HG02571 (cell line): ENCODE measurements at regions not wholly inside any gene's neighbourhood (a gene's known extent, or its start where the extent isn't known, plus 50 kb on each side); places are given as distances from the start of the nearest gene placed in this dataset.

Experiments used
- ATAC-seq: cut with Tn5 transposase; IDR thresholded peaks from one replicate; pipeline ENCODE4 v1.9.1; 2021; ENCODE audit warnings: mild to moderate bottlenecking, moderate library complexity; ENCODE audit not compliant: unreplicated experiment

DNA sequence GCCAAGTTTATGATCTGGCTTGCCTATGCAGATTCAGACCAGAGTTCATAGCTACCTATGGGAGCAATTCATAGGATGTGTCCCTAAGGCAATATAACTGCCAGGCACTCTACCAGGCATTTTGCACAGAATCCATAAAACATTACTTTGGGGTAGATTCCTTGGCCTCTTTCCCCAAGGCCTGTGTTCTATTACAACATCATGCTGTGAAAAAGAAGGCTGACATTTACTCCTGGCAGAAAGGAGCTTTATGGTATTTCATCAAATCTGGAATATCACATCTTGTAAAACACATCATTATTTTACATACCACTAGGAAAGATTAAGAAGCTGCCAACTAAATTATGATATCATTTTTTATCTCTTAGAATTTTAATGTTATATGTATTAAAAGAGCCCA lies 287.0 kb upstream of the MARCKS start:
- ATAC-seq, result no peak

DNA sequence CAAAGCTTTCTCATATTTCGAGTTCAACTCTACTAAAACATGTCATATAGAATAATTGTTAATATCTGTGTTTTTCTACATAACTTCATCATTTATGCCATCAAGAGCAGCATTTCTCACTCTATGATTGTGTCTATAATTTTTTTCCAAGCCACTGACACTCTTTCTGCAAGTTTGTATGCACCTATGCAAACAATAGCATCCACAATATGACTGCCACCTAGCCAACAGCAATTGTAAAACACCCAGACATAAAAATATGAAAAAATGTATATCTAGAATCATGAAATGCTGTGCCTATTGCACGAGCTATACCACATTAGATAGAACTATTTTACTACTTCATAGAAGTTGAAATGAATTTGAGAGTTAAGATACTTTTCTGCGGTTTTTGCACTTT lies 286.5 kb upstream of the MARCKS start:
- ATAC-seq, result no peak

DNA sequence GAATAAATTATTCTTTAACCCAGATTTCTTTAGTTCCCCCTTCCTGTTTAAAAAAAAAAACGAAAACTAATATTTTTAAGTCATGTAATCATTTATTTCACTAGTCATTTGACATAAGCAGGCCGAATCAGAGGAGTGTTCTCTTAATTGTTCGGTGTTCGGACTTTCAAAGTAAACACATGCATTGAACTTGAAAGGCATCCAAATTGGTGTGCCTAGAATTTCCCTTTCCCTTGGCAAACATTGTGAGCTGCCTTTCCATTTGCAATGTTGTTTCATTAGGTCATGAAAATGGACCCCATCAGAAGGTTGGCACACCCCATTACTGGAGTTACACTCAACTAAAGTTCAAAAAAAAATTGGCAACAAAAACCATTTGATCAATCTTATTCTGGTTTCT lies 283.0 kb upstream of the MARCKS start:
- ATAC-seq, result no peak

GRCh38 chr6:113576310-113576709 lies 280.8 kb upstream of the MARCKS start:
- ATAC-seq, result no peak

GRCh38 chr6:113578691-113579090 lies 278.5 kb upstream of the MARCKS start:
- ATAC-seq, result no peak

DNA sequence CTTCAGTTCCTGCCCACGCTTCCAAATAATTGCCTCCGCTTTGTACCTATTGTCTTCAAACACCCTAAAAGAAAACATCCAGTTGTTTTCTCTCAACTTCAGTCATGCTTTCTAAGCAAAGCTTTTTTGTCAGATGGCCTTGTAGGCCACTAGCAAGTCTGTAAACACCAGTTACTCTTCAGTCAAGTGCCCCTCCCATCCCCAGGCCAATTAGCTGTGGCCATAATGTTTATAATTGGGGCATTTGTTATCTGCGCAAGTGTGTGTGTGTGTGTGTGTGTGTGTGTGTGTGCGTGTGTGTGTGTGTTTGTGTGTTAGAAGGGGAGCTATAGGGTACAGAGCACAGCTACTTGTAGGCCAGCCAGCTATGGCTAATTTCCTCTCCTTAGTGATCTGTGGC lies 272.4 kb upstream of the MARCKS start:
- ATAC-seq, result no peak

- ATAC-seq, result no peak
Measured at GRCh38 chr6:113585246-113585645, 271.9 kb upstream of the MARCKS start.

DNA sequence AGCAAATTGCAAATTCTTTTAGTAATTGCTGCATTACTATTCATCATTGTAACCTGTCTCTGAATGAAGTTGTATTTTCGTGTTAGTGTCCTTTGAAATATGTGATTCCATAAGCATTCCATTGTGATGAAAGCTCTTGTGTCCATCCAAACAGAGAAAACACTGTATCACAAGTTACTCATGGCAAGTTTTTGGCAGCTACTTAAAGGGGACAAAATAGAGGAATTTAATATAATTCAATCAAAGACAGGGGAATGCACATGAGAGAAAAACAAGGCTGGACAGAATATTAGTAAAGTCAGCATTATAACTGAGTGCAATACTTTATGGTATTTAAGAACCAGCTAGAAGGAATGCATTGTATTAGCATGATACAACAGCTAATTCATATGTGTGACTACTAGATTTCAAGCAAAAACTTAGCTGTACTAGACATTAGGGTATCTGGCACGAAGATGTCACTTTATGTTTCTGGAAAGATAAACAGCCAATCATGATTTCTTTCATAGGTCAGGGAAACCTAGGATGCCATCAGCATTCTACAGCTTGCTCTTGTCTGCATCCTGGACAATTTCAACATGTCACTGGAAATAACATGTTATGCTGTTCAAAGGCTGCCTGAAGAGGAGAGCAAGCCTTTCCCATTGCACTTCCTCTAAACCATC lies 270.6 kb upstream of the MARCKS start:
- no peak for ATAC-seq

GRCh38 chr6:113587078-113587699 lies 270.0 kb upstream of the MARCKS start:
- no peak for ATAC-seq

DNA sequence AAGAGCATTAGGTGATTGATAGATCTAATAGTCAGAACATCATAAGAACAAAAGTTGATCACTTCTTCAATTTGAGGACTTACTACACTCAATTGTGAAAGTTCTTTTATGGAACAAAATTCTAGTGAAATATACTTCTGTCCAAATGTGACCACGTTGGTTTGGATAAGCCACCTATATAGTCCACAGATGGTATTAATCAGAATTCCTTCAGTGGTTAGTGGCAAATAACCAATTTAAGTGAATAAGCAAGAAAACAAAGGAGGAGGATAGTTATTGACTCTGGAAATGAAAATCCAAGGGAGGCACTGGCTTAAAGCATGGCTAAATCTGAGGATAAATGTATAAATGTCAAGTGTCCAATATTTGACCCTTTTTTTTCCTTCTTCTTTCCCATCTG lies 268.5 kb upstream of the MARCKS start:
- ATAC-seq, result no peak

DNA sequence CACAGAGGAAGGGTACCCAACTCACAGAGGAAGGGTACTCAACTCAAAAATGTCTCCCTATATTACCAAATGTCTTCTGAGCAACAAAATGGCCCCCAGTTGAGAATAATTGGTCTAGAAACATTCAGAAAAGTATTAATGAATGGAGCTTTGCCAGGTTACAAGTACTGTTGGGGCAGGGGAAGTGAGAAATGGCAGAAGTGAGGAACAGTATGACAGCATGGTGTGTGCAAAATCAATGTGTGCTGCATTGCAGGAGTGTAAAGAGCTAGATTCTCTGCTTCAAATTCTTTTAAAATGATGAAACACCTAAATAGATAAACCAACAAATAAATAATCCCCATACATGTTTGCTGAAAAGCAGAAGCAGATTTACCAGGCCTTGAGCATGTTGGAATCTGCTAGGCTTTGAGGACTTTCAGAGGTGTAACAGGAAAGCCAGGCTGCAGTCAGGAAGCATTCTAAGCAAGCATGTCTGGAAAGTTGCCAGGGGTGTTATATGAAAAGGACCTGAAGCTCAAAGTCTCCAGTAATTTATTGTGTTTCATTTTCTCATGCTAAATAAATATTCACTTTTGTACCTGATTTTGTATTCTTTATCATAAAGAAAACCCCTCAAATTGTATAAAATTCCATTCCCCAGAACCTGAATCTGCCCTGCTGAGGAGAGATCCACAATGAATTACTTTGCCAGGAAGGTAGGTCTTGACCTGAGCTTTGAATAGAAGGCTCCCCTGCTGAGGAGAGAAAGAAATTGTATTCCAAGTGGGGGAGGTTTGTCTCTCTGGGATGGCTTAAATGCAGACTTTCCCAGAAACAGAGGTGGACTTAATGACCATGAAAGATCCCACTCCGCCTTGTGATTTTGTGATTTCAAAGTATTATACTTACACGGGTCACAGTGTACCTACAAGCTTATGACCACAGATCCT lies 265.0 kb upstream of the MARCKS start:
- no peak for ATAC-seq

- no peak for ATAC-seq
Measured at GRCh38 chr6:113594726-113595125, 262.4 kb upstream of the MARCKS start.

- ATAC-seq, result no peak
Measured at GRCh38 chr6:113595911-113596376, 261.2 kb upstream of the MARCKS start.

- ATAC-seq, result no peak
Measured at GRCh38 chr6:113596387-113597230, 260.5 kb upstream of the MARCKS start.

- no peak for ATAC-seq
Measured at GRCh38 chr6:113597231-113597583, 259.9 kb upstream of the MARCKS start.

DNA sequence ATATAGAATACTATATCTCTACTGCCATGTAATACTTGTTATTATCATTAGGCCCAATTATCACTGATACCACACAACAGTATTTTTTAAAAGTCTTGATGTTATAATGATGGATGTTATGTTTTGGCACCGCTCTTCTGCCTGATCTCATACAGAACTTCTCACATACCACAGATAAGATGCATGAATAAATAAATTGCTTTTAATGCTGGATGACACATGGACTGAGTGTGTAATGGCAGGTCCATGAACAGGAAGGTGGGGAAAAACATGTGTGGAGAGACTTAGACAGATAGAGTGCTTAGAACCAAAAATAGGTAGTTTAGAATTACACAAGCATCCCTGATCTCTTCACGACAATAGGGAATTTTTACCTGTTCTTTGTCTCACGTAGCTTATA lies 258.4 kb upstream of the MARCKS start:
- no peak for ATAC-seq

GRCh38 chr6:113599444-113599843 lies 257.7 kb upstream of the MARCKS start:
- no peak for ATAC-seq

GRCh38 chr6:113600551-113601339 lies 256.4 kb upstream of the MARCKS start:
- ATAC-seq, result no peak

- no peak for ATAC-seq
Measured at GRCh38 chr6:113607821-113608545, 249.2 kb upstream of the MARCKS start.
